Activated CD8-positive, alpha-beta memory T cell treated with anti-CD3 and anti-CD28 coated beads, Interleukin-2, amount 10 ng/mL, durations not matched to agents 7 days and 5 days (primary cell): ENCODE measurements at regions not wholly inside any gene's neighbourhood (a gene's known extent, or its start where the extent isn't known, plus 50 kb on each side); places are given as distances from the start of the nearest gene placed in this dataset.
"Not testable (repeated sequence)": the region's sequence is repeated elsewhere in the genome, so short reads cannot be mapped to it uniquely, and the experiment has no call there.

Experiments used
- ATAC-seq: fragments of 150-1000 bp; cut with Tn5 transposase; one replicate; pipeline ENCODE4 v1.10.0; 2021; ENCODE audit warnings: moderate library complexity
- CTCF ChIA-PET: fragments of 350-600 bp; sonication (Branson Sonifier 250); formaldehyde crosslinking; loops from one replicate; lab custom pipeline; 2021; ENCODE audit warnings: antibody characterized with exemption; lab: Charles Lee
- DNase-seq: peaks from one replicate; pipeline ENCODE4 v3.0.0-alpha.2; 2020
- H3K27ac Mint-ChIP-seq: one replicate; pipeline ENCODE4 v1.8.0; 2021; ENCODE audit warnings: mild to moderate bottlenecking, mixed read lengths
- H3K27me3 Mint-ChIP-seq: one replicate; pipeline ENCODE4 v1.8.0; 2021; ENCODE audit warnings: mixed read lengths
- H3K36me3 Mint-ChIP-seq: one replicate; pipeline ENCODE4 v1.8.0; 2021; ENCODE audit warnings: mild to moderate bottlenecking, mixed read lengths
- H3K4me1 Mint-ChIP-seq: one replicate; pipeline ENCODE4 v1.8.0; 2021; ENCODE audit warnings: mixed read lengths
- H3K4me3 Mint-ChIP-seq: one replicate; pipeline ENCODE4 v1.8.0; 2021; ENCODE audit warnings: mild to moderate bottlenecking, moderate library complexity, mixed read lengths
- H3K9me3 Mint-ChIP-seq: one replicate; pipeline ENCODE4 v1.8.0; 2022; ENCODE audit warnings: low read depth, mixed read lengths

DNA sequence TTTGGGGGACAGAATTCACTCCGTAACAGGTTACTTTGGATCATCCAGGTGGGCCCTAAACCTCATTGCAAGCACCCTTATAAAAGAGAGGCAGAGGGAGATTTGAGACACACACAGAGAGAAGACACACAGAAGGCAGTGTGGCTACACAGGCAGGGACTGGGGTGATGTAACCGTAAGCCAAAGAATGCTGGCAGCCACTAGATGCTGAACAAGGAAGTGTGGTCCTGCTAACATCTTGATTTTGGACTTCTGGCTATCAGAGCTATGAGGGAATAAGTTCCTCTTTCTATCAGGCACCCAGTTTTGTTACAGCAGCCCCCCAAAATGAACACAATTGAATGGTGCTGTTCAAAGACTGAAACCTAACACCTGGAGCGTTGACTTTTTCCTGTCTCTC, 191.3 kb upstream of the MYLIP start:
- no peak for ATAC-seq
- H3K4me3 Mint-ChIP-seq: no peak overlapping the region
- peaks cover 8% of the 10 kb centered on the region for H3K27me3 Mint-ChIP-seq
- no peaks in the 10 kb centered on the region for H3K4me1 Mint-ChIP-seq
- H3K36me3 Mint-ChIP-seq: no peaks in the 10 kb centered on the region
- no peak overlapping the region for H3K27ac Mint-ChIP-seq
- CTCF ChIA-PET: no interaction called here
- DNase-seq: no peak
- H3K9me3 Mint-ChIP-seq: peaks cover 3% of the 10 kb centered on the region

DNA sequence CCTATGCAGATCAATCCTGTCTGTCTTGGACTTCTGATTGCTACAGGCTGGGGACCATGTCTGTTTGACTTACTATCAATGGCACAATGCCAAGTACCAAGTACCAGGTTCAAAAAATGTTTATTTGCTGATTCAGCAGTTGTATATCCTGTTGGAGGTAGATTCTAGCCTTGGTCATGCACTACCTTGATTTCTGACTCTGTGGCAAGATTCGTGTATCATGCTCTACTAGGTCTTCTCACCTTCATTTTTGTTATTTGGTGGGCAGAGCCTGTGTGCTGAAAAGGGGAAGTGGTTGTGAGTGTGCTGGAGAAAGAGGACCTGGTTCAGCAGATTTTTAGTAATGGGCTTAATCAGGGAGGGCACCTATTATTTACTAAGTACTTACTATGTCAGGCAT, 192.4 kb upstream of the MYLIP start:
- no peak for ATAC-seq
- Mint-ChIP-seq H3K4me1 (no peaks in the 10 kb centered on the region), H3K4me3 (no peak overlapping the region), H3K9me3 (peaks cover 4% of the 10 kb centered on the region), H3K36me3 (no peaks in the 10 kb centered on the region), H3K27ac (no peak overlapping the region), H3K27me3 (peaks cover 8% of the 10 kb centered on the region)
- no peak for DNase-seq
- CTCF ChIA-PET: interaction anchor here (0.6 kb wide), 1 partner anchor 166 kb away, joined by 3 read pairs; no protein-coding TSS in a partner anchor

DNA sequence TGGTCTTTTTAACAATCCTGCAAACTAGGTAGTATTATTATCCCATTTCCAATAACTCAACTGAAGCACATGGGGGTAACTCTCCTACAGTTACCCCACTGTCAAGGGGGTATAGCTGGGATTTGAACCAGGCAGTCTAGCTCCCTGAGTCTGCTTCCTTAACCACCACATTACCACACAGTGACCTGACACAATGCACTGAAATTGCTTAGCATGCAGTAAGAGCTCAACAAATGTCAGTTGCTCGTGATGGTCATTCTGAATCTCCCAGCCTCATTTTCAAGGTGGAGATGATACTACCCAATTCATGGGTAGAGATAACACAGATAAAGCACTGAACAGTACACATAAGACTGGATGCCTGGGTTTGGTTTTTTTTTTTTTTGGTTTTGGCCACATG, 193.2 kb upstream of the MYLIP start:
- no peaks in the 10 kb centered on the region for H3K36me3 Mint-ChIP-seq
- no peak overlapping the region for H3K4me3 Mint-ChIP-seq
- CTCF ChIA-PET: interaction anchor here (0.6 kb wide), 1 partner anchor 167 kb away, joined by 3 read pairs; no protein-coding TSS in a partner anchor
- H3K9me3 Mint-ChIP-seq: peaks cover 10% of the 10 kb centered on the region
- DNase-seq (no peak), ATAC-seq (no peak)
- no peaks in the 10 kb centered on the region for H3K4me1 Mint-ChIP-seq
- no peak overlapping the region for H3K27ac Mint-ChIP-seq
- peaks cover 8% of the 10 kb centered on the region for H3K27me3 Mint-ChIP-seq

DNA sequence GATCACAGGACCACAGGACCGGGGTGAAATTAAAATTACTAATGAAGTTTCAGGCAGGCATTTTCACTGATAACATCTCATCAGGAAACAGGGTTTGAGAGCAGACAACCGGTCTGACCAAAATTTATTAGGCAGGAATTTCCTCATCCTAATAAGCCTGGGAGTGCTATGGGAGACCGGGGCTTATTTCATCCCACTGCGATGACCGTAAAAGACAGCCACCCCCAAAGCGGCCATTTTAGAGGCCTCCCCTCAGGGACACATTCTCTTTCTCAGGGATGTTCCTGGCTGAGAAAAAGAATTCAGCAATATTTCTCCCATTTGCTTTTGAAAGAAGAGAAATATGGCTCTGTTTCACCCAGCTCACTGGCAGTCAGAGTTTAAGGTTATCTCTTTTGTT, 197.2 kb upstream of the MYLIP start:
- H3K36me3 Mint-ChIP-seq, ATAC-seq, H3K27me3 Mint-ChIP-seq, CTCF ChIA-PET, H3K4me3 Mint-ChIP-seq, H3K9me3 Mint-ChIP-seq, H3K27ac Mint-ChIP-seq, H3K4me1 Mint-ChIP-seq, DNase-seq: not testable (repeated sequence)

DNA sequence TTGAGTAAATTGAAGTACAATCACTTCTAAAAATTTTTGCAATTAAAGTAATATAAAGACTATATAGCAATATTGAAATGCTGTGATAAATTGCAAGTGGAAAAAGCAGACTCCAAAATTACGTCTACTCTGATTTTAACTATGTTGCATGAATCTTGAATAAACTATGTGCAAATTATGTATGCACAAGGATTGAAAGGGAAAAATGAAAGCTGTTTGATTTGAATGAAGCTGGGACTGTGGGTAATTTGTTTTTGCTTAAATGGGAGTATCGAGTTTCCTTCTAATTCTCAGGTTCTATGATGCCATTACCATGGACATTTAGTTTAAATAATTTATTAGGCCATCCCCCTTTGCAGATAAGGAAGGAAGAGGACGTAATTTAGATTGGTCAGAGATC, 198.7 kb upstream of the MYLIP start:
- H3K4me1 Mint-ChIP-seq: no peaks in the 10 kb centered on the region
- H3K27ac Mint-ChIP-seq: no peak overlapping the region
- H3K9me3 Mint-ChIP-seq: peaks cover 7% of the 10 kb centered on the region
- DNase-seq (no peak), ATAC-seq (no peak)
- no peaks in the 10 kb centered on the region for H3K36me3 Mint-ChIP-seq
- no peak overlapping the region for H3K4me3 Mint-ChIP-seq
- H3K27me3 Mint-ChIP-seq: peaks cover 6% of the 10 kb centered on the region
- CTCF ChIA-PET: interaction anchor here (1.0 kb wide), 1 partner anchor 29 kb away, joined by 3 read pairs; no protein-coding TSS in a partner anchor

DNA sequence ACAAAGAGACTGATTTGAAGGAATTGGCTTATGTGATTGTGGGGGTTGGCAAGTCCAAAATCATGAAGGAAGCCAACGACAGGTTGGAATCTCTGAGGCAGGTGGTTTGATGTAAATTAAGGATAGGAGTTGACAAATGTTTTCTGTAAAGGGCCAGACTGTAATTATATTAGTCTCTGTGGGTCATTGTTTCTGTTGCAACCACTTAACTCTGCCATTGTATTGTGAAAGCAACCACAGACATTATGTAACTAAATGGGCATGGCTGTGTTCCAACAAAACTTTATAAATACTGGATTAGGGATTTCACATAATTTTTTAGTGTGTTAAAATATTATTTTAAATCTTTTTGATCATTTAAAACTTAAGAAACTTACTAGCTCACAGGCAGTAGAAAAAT, 199.2 kb upstream of the MYLIP start:
- Mint-ChIP-seq H3K27ac (no peak overlapping the region), H3K4me1 (no peaks in the 10 kb centered on the region), H3K36me3 (no peaks in the 10 kb centered on the region), H3K4me3 (no peak overlapping the region), H3K9me3 (peaks cover 7% of the 10 kb centered on the region), H3K27me3 (peaks cover 2% of the 10 kb centered on the region)
- ATAC-seq (no peak), DNase-seq (no peak)
- CTCF ChIA-PET: interaction anchor here (1.0 kb wide), 1 partner anchor 28 kb away, joined by 3 read pairs; no protein-coding TSS in a partner anchor

DNA sequence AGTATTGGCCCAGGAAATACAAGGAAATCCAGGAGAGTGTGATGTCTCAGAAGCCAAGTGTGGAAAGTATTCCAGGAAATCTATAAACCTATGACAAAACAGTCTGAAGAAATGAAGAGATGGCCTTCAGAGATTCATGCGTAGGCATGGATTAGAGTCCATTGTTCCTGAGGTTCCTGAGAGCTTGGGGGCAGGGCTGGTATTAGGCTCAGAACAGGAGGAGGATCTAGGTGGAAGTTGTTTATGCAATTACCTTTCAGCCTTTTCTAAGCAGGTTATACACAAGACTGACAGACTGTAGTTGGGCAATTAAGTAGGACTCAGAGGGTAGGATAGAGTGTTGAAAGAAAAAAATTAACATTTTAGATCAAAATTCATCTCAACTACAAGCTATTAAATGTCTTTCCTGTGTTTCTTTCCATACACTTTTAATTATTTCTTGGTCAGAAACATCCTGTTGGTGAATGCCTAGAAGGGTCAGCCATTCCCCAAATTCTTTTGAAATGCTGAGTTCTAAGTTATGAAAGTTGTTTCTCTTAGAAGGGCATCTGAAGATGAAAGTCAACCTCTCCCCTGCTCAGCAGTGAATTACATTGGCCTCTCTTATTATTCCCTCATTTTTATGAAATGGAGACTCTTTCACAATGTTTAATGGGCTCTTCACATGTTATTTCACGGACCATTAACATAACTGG, 201.2 kb upstream of the MYLIP start:
- H3K36me3 Mint-ChIP-seq: no peaks in the 10 kb centered on the region
- H3K9me3 Mint-ChIP-seq: peaks cover 7% of the 10 kb centered on the region
- DNase-seq (no peak), ATAC-seq (no peak)
- H3K27me3 Mint-ChIP-seq: peaks cover 2% of the 10 kb centered on the region
- H3K4me1 Mint-ChIP-seq: no peaks in the 10 kb centered on the region
- H3K27ac Mint-ChIP-seq: no peak overlapping the region
- H3K4me3 Mint-ChIP-seq: no peak overlapping the region
- CTCF ChIA-PET: no interaction called here

DNA sequence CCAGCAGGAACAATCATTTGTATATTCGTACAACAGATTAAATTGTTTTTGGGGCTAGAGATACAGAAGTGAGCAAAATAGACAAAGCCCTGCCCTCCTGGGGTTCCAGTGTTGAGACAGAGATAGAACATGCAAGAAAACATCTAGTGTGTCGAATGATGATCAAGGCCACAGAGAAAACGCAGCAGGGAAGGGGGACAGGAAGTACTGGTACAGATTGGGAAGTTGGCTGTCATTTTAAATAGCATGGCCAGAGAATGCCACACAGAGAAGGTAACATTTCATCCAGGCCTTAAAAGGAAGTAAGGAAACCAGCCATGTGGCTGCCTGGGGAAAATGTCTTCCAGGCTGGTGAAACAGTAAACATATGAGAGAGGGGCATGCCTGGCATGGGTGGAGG, 202.6 kb upstream of the MYLIP start:
- Mint-ChIP-seq H3K27ac (no peak overlapping the region), H3K36me3 (no peaks in the 10 kb centered on the region), H3K4me1 (no peaks in the 10 kb centered on the region), H3K4me3 (no peak overlapping the region), H3K27me3 (peaks cover 2% of the 10 kb centered on the region), H3K9me3 (peaks cover 4% of the 10 kb centered on the region)
- DNase-seq (no peak), ATAC-seq (no peak)
- CTCF ChIA-PET: no interaction called here

DNA sequence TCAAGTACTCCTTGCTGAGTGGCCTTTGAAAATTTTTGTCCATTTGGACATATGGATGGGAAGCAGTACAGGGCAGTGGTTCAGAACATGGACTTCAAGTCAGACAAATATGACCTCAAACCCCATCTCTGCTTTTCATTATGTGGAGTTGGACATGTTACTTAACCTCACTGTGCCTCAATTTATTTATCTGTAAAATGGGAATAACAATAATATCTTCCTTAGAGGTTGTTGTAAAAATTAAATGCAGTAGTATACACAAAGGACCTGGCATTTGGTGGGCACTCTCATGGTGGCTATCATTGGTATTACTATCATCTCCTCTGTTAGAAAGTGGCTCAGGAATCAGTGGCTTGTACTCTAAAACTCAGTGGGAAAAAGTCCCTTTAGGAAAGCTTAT, 204.0 kb upstream of the MYLIP start:
- peaks cover 2% of the 10 kb centered on the region for H3K27me3 Mint-ChIP-seq
- CTCF ChIA-PET: no interaction called here
- no peak overlapping the region for H3K27ac Mint-ChIP-seq
- ATAC-seq: no peak
- no peak for DNase-seq
- no peaks in the 10 kb centered on the region for H3K4me1 Mint-ChIP-seq
- H3K36me3 Mint-ChIP-seq: no peaks in the 10 kb centered on the region
- no peaks in the 10 kb centered on the region for H3K9me3 Mint-ChIP-seq
- no peak overlapping the region for H3K4me3 Mint-ChIP-seq

DNA sequence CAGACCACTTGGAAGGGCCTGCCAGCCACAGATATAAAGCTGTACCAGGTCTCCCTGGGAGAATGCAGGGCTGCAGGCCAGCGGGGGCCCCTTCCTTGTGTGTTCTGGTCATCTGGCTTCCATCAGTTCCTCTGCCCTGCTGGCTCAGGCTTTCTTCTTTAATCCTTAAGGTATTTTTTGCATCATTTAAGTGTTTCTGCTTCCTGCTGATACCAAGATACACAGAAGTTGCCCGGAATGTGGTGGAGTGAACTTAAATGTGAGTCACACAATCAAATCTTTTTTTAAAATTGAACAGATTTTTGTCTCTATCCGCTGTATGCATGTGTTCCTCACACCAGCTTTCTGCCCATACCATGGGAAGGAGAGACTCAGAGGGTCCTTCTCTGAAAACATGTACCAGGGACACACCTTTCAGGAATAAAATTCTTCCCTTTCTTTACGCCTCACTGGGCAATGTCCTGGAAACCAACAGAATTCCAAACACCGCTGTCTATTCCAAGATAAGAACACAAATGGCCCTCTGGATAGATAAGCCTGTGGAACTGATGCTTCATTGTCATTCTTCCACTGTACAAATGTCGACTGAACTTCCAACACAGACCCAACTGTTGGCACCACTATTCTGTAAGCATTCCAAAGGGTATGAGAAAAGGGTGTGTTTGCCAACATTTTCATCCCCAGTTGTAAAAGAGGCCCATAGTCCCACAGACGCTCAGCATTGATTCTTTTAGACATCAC, 206.2 kb upstream of the MYLIP start:
- Mint-ChIP-seq H3K9me3 (no peaks in the 10 kb centered on the region), H3K27me3 (peaks cover 2% of the 10 kb centered on the region), H3K4me1 (no peaks in the 10 kb centered on the region), H3K36me3 (no peaks in the 10 kb centered on the region), H3K4me3 (no peak overlapping the region), H3K27ac (no peak overlapping the region)
- CTCF ChIA-PET: no interaction called here
- DNase-seq (no peak), ATAC-seq (no peak)

DNA sequence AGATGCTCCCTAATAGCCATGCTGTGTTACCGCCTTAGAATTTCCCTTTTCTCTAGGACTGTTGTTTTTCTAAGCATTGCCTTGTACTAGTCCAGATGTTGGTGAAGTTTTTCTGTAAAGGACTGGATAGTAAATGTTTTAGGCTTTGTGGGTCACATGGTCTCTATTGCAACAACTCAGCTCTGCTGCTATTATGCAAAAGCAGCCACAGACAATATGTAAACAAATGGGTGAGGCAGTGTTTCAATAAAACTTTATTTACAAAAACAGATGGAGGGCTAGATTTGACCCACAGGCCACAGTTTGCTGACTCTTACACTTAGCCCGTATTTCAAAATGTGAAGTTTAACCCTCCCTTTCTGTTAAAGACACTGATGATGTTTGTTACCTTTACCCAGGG, 207.6 kb upstream of the MYLIP start:
- no peak overlapping the region for H3K4me3 Mint-ChIP-seq
- no peak for DNase-seq
- H3K4me1 Mint-ChIP-seq: no peaks in the 10 kb centered on the region
- H3K27ac Mint-ChIP-seq: no peak overlapping the region
- H3K9me3 Mint-ChIP-seq: no peaks in the 10 kb centered on the region
- CTCF ChIA-PET: no interaction called here
- no peak for ATAC-seq
- peaks cover 2% of the 10 kb centered on the region for H3K27me3 Mint-ChIP-seq
- no peaks in the 10 kb centered on the region for H3K36me3 Mint-ChIP-seq

DNA sequence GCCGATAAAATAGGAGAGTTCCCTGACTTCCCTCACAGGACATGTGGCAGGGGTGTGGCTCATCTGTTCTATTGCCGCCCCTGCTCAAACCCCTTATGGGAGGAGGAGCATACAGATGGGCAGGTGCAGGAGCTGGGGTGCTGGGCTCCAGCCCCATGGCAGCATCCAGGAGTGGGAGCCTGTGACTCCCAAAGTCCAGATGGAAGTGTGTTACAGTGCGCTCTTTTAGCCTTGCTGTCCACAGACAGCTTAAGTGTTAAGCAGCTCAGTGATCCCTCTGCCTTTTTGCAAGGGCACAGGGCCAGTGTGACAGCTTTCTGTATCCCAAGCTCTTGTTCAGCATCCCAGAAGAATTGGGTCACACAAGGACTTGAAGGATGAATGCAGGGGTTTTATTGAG, 212.3 kb upstream of the MYLIP start:
- H3K36me3 Mint-ChIP-seq: no peaks in the 10 kb centered on the region
- DNase-seq: no peak
- H3K27me3 Mint-ChIP-seq: no peaks in the 10 kb centered on the region
- H3K9me3 Mint-ChIP-seq: no peaks in the 10 kb centered on the region
- H3K4me1 Mint-ChIP-seq: peaks cover 22% of the 10 kb centered on the region
- H3K4me3 Mint-ChIP-seq: no peak overlapping the region
- no peak overlapping the region for H3K27ac Mint-ChIP-seq
- ATAC-seq: no peak
- CTCF ChIA-PET: no interaction called here

DNA sequence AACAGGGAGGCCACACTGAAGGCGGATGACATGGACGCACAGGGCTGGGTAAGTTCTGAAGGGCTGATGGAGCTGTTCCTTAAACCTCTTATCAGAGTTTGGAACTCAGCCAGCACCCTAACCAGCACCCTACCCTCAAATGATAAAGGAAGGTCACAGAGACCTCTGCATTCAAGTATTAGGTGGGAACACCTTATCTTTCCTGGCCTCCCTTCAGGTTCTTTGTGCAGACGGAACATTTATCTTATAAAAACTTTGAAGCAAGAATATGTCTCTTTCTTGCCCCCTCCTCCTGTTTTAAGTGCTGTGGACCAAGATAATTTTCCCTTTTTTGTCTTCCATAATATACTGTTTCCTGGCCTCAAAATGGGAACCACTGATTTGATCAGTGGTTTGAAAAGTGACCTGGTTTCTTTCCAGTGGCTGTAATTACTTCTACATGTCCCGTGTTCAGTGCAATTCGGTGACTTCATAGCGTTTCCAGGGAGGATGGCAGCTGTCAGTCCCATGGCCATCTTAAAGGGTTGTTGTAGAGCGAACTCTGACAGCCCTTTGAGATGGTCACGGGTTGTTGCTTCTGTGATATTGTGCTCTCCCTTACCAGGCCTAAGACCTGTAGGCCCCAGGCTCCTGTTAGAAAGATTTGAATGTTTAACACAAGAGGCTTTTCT, 213.2 kb upstream of the MYLIP start:
- DNase-seq: no peak
- no peak for ATAC-seq
- Mint-ChIP-seq H3K27me3 (no peaks in the 10 kb centered on the region), H3K36me3 (no peaks in the 10 kb centered on the region), H3K27ac (no peak overlapping the region), H3K9me3 (no peaks in the 10 kb centered on the region), H3K4me1 (peaks cover 22% of the 10 kb centered on the region), H3K4me3 (no peak overlapping the region)
- CTCF ChIA-PET: no interaction called here

DNA sequence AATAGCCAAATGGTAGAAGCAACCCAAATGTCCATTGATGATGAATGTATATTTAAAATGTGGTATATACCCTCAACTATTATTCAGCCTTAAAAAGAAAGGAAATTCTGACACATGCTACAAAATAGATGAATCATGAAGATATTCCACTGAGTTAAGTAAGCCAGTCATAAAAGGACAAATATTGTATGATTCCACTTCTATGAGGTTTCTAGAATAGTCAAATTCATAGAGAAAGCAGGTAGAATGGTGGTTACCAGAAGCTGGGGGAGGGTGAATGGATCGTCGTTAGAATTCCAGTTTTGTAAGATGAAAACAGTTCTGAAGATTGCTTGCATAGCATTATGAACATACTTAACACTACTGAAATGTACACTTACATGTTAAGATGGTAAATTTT, 214.3 kb upstream of the MYLIP start:
- CTCF ChIA-PET: no interaction called here
- Mint-ChIP-seq H3K36me3 (no peaks in the 10 kb centered on the region), H3K4me1 (peaks cover 22% of the 10 kb centered on the region), H3K27me3 (no peaks in the 10 kb centered on the region), H3K27ac (no peak overlapping the region), H3K9me3 (no peaks in the 10 kb centered on the region), H3K4me3 (no peak overlapping the region)
- ATAC-seq (no peak), DNase-seq (no peak)
